ENCODE measurements at regions not wholly inside any gene's neighbourhood (a gene's known extent, or its start where the extent isn't known, plus 50 kb on each side); places are given as distances from the start of the nearest gene placed in this dataset.

GRCh38 chr15:87228460-87228859, 1028.1 kb downstream of the NTRK3 start:
- intact Hi-C loops (cut with micrococcal nuclease; ENCODE audit: unreplicated experiment), result no loop called here

GRCh38 chr15:87227846-87228245, 1028.7 kb downstream of the NTRK3 start:
- ATAC-seq, result no peak

More at GRCh38 chr15:87228460-87228859, 1028.1 kb downstream of the NTRK3 start:
- in situ Hi-C loops (cut with HindIII; ENCODE audit: low pct_unique_long_range_greater_than_20kb, low sequenced_read_pairs), result no loop called here
- H3K9me3 ChIP-seq (ENCODE audit: control insufficient read depth, insufficient read depth, low read depth, low read length), result no peaks in the 10 kb centered on the region
- H3K36me3 ChIP-seq (ENCODE audit: control insufficient read depth, insufficient read depth, low read length), result no peaks in the 10 kb centered on the region
- ChIA-PET POLR2A (no interaction called here), CTCF (no interaction called here)
- no peaks in the 10 kb centered on the region for H3K4me1 ChIP-seq (ENCODE audit: control insufficient read depth, insufficient read depth, low read length)
- no peak overlapping the region for H3K27ac ChIP-seq (ENCODE audit: low read length)
- TF ChIP-seq REST (IDR thresholded peaks at IDR 0.05; ENCODE audit: insufficient read depth in 1 of 2, low read depth in 2 of 2, low read length in 1 of 2) (no peak), CTCF (IDR thresholded peaks at IDR 0.05) (no peak), SIN3A (IDR thresholded peaks at IDR 0.05; ENCODE audit: borderline replicate concordance, insufficient read depth, low read depth, low read length) (no peak), POLR2AphosphoS5 (IDR thresholded peaks at IDR 0.05; ENCODE audit: low read depth, low read length) (no peak), TCF7L2 (IDR thresholded peaks at IDR 0.05; ENCODE audit: low read depth, low read length) (no peak)
- H3K4me3 ChIP-seq (ENCODE audit: low read depth in 2 of 2, low read length in 2 of 2), result no peak overlapping the region
- no peak for ATAC-seq
- no TSS peak for BruUV-seq (replicated peaks)
- H3K27me3 ChIP-seq (ENCODE audit: control insufficient read depth, insufficient read depth, low read length), result no peaks in the 10 kb centered on the region
- no peak for DNase-seq (ENCODE audit: low read depth, low spot score)

More at GRCh38 chr15:87227846-87228245, 1028.7 kb downstream of the NTRK3 start:
- no peaks in the 10 kb centered on the region for H3K27me3 ChIP-seq (ENCODE audit: control insufficient read depth, insufficient read depth, low read length)
- ChIA-PET POLR2A (no interaction called here), CTCF (no interaction called here)
- intact Hi-C loops (cut with micrococcal nuclease; ENCODE audit: unreplicated experiment) (no loop called here), in situ Hi-C loops (cut with HindIII; ENCODE audit: low pct_unique_long_range_greater_than_20kb, low sequenced_read_pairs) (no loop called here)
- no peaks in the 10 kb centered on the region for H3K4me1 ChIP-seq (ENCODE audit: control insufficient read depth, insufficient read depth, low read length)
- H3K27ac ChIP-seq (ENCODE audit: low read length), result no peak overlapping the region
- TF ChIP-seq REST (IDR thresholded peaks at IDR 0.05; ENCODE audit: insufficient read depth in 1 of 2, low read depth in 2 of 2, low read length in 1 of 2) (no peak), CTCF (IDR thresholded peaks at IDR 0.05) (no peak)
- no peak overlapping the region for H3K4me3 ChIP-seq (ENCODE audit: low read depth in 2 of 2, low read length in 2 of 2)
- no peaks in the 10 kb centered on the region for H3K9me3 ChIP-seq (ENCODE audit: control insufficient read depth, insufficient read depth, low read depth, low read length)
- DNase-seq (ENCODE audit: low read depth, low spot score), result no peak
- no peaks in the 10 kb centered on the region for H3K36me3 ChIP-seq (ENCODE audit: control insufficient read depth, insufficient read depth, low read length)
- BruUV-seq (replicated peaks), result no TSS peak
